ENCODE measurements at regions not wholly inside any gene's neighbourhood (a gene's known extent, or its start where the extent isn't known, plus 50 kb on each side); places are given as distances from the start of the nearest gene placed in this dataset.

DNA sequence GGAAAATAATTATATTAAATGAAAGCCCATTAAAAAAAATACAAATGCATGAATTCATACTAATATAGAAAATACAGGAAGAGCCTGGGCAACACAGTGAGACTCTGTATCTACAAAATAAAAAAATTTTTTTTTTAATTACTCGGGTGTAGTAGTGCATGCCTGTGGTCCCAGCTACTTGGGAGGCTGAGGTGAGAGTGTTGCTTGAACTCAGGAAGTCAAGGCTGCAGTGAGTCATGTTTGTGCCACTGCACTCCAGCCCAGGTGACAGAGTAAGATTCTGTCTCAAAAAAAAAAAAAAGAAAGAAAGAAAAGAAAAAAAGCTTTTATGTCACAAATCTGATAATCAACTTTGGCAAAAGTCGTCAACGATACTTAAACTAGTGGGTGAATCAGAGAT lies 80.6 kb upstream of the PLEKHA5 start (continued):
- no peak for TF ChIP-seq EP300 (IDR thresholded peaks at IDR 0.05; ENCODE audit: borderline replicate concordance in 1 of 2, low read depth in 2 of 2, low read length in 2 of 2)
- TF ChIP-seq BACH1 (IDR thresholded peaks at IDR 0.05; ENCODE audit: low read length): no peak
- no peak for TF ChIP-seq RBBP5 (IDR thresholded peaks at IDR 0.05; ENCODE audit: borderline replicate concordance, low read depth, low read length)

All from H1 (cell line).